OCI-LY1 (cell line): ENCODE measurements at regions not wholly inside any gene's neighbourhood (a gene's known extent, or its start where the extent isn't known, plus 50 kb on each side); places are given as distances from the start of the nearest gene placed in this dataset.

ENCODE experiments used
- H2AFZ ChIP-seq: fragments of 200-600 bp; sonication (generic), shearing (Covaris generic); 2 replicates; pipeline ENCODE4 v1.6.0; 2014; ENCODE audit warnings: antibody characterized with exemption, mild to moderate bottlenecking, low read length
- H3F3A ChIP-seq: fragments of 200-600 bp; sonication (generic), shearing (Covaris generic); 2 replicates; pipeline ENCODE4 v1.6.0; 2014; ENCODE audit warnings: mild to moderate bottlenecking, antibody characterized with exemption, low read length, moderate library complexity; ENCODE audit not compliant: insufficient read depth
- H3K27ac ChIP-seq: fragments of 200-600 bp; sonication (generic); 2 replicates; pipeline ENCODE4 v1.5.1; 2014; ENCODE audit warnings: low read length, mixed run types, mild to moderate bottlenecking, low read depth; ENCODE audit not compliant: poor library complexity, severe bottlenecking
- H3K27me3 ChIP-seq: fragments of 200-600 bp; sonication (generic); 2 replicates; pipeline ENCODE4 v1.6.0; 2014; ENCODE audit warnings: antibody characterized with exemption, mild to moderate bottlenecking, low read length, moderate library complexity; ENCODE audit not compliant: insufficient read depth
- H3K36me3 ChIP-seq: fragments of 200-600 bp; sonication (generic); 2 replicates; pipeline ENCODE4 v1.6.1; 2014; ENCODE audit warnings: mild to moderate bottlenecking, antibody characterized with exemption, low read length, moderate library complexity, mixed read lengths; ENCODE audit not compliant: insufficient read depth
- H3K4me1 ChIP-seq: fragments of 200-600 bp; sonication (generic); 2 replicates; pipeline ENCODE4 v1.5.1; 2014; ENCODE audit warnings: mild to moderate bottlenecking, low read length, moderate library complexity; ENCODE audit not compliant: insufficient read depth, severe bottlenecking
- H3K4me2 ChIP-seq: fragments of 200-600 bp; sonication (generic), shearing (Covaris generic); 2 replicates; pipeline ENCODE4 v1.6.1; 2014; ENCODE audit warnings: low read length
- H3K4me3 ChIP-seq: fragments of 200-600 bp; sonication (generic); 2 replicates; pipeline ENCODE4 v1.5.1; 2014; ENCODE audit warnings: low read length, low read depth, mild to moderate bottlenecking, mixed read lengths; ENCODE audit not compliant: poor library complexity, severe bottlenecking
- H3K79me2 ChIP-seq: fragments of 200-600 bp; shearing (Covaris generic); 2 replicates; pipeline ENCODE4 v1.6.1; 2016; ENCODE audit warnings: mixed run types, low read length, mixed read lengths; ENCODE audit not compliant: insufficient read depth
- H3K9ac ChIP-seq: fragments of 200-600 bp; sonication (generic), shearing (Covaris generic); 2 replicates; pipeline ENCODE4 v1.6.1; 2014; ENCODE audit warnings: mild to moderate bottlenecking, low read length, mixed read lengths
- H3K9me2 ChIP-seq: fragments of 200-600 bp; sonication (generic), shearing (Covaris generic); 2 replicates; pipeline ENCODE4 v1.6.1; 2014; ENCODE audit warnings: low read depth, mild to moderate bottlenecking, low read length, mixed read lengths
- H3K9me3 ChIP-seq: fragments of 200-600 bp; shearing (Covaris generic); 2 replicates; pipeline ENCODE4 v1.6.1; 2014; ENCODE audit warnings: low read length, mixed read lengths
- H4K20me1 ChIP-seq: fragments of 200-600 bp; sonication (generic), shearing (Covaris generic); 2 replicates; pipeline ENCODE4 v1.6.0; 2016; ENCODE audit warnings: mild to moderate bottlenecking, low read length; ENCODE audit not compliant: insufficient read depth
- EZH2 ChIP-seq: fragments of 200-600 bp; sonication (generic), shearing (Covaris generic); IDR thresholded peaks from 2 replicates; pipeline ENCODE4 v1.8.0; 2017; ENCODE audit warnings: borderline replicate concordance, mixed run types, mild to moderate bottlenecking, antibody characterized with exemption, low read length, moderate library complexity, mixed read lengths
- TF ChIP-seq, protein P1 (sequence below): fragments of 200-600 bp; sonication (generic), shearing (Covaris generic); IDR thresholded peaks from 2 replicates; pipeline ENCODE4 v1.5.1; 2017; ENCODE audit warnings: mild to moderate bottlenecking, antibody characterized with exemption, low read length, moderate library complexity, mixed read lengths

DNA sequence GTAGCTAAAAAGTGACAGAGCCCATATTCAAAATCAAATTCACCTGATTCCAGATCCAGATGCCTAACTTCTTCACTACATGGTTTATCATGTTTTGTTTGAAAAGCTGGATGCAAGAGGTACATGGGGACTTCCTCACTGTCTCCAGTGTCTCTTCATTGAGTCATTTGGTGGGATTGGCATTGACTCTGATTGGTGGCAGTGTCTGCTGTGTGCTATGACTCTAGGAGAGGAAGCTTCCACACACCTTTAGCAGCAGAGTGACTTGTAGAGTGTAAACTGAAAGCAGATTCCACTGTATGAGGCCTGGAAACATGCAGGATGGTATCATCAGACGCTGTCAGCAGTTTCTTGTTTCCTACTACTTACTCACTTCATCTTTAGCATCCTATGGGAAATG, 250.9 kb upstream of the SEMA6A start:
- Histone ChIP-seq H3K9ac (no peak overlapping the region), H3K4me1 (no peaks in the 10 kb centered on the region), H3K36me3 (no peaks in the 10 kb centered on the region), H4K20me1 (no peaks in the 10 kb centered on the region), H3F3A (no peaks in the 10 kb centered on the region), H3K27ac (no peak overlapping the region), H3K9me2 (no peaks in the 10 kb centered on the region), H3K4me2 (no peak overlapping the region), H3K27me3 (no peaks in the 10 kb centered on the region), H3K79me2 (no peaks in the 10 kb centered on the region), H3K4me3 (no peak overlapping the region), H2AFZ (no peak overlapping the region), H3K9me3 (no peaks in the 10 kb centered on the region)
- TF ChIP-seq, protein P1, sequence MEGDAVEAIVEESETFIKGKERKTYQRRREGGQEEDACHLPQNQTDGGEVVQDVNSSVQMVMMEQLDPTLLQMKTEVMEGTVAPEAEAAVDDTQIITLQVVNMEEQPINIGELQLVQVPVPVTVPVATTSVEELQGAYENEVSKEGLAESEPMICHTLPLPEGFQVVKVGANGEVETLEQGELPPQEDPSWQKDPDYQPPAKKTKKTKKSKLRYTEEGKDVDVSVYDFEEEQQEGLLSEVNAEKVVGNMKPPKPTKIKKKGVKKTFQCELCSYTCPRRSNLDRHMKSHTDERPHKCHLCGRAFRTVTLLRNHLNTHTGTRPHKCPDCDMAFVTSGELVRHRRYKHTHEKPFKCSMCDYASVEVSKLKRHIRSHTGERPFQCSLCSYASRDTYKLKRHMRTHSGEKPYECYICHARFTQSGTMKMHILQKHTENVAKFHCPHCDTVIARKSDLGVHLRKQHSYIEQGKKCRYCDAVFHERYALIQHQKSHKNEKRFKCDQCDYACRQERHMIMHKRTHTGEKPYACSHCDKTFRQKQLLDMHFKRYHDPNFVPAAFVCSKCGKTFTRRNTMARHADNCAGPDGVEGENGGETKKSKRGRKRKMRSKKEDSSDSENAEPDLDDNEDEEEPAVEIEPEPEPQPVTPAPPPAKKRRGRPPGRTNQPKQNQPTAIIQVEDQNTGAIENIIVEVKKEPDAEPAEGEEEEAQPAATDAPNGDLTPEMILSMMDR, result no peak
- no peak for TF ChIP-seq EZH2

DNA sequence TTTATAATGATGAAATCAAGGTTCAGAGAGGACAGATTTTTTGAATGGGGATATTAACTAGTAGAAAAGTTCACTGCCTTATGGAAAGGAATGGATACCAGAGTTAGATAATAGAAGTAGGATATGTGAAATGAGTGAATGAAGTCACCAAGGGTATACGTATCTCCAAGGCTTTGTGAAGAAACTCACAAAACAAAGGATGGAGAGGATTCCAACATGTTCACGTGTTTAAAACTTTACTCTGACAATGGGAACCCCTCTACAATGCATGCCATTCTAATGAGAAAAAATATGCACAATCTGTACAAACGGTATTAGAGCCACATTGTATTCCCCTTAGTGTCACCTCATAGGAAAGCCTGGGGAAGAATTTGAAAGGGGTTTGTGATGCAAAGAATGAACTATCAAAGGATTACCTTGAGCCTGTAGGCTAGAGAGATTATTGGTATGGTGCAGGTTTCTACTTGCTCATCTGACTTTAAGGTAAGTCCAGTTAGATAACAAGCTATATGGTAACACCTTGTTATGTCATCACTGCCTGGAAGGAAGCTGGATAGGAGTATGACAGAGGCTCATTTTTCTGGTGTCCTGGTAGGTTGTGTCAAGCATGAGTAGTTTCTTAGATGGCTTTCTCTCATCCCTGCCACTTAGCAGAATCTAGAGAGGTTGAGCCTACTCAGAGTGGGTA, 250.3 kb upstream of the SEMA6A start:
- H3F3A ChIP-seq, result no peaks in the 10 kb centered on the region
- H3K4me2 ChIP-seq, result no peak overlapping the region
- no peaks in the 10 kb centered on the region for H3K9me2 ChIP-seq
- H3K36me3 ChIP-seq, result no peaks in the 10 kb centered on the region
- no peaks in the 10 kb centered on the region for H3K27me3 ChIP-seq
- H3K4me3 ChIP-seq, result no peak overlapping the region
- TF ChIP-seq, protein P1, result no peak
- no peak for TF ChIP-seq EZH2
- no peaks in the 10 kb centered on the region for H3K4me1 ChIP-seq
- H2AFZ ChIP-seq, result no peak overlapping the region
- H3K9me3 ChIP-seq, result no peaks in the 10 kb centered on the region
- no peak overlapping the region for H3K9ac ChIP-seq
- H3K79me2 ChIP-seq, result no peaks in the 10 kb centered on the region
- H3K27ac ChIP-seq, result no peak overlapping the region
- H4K20me1 ChIP-seq, result no peaks in the 10 kb centered on the region

DNA sequence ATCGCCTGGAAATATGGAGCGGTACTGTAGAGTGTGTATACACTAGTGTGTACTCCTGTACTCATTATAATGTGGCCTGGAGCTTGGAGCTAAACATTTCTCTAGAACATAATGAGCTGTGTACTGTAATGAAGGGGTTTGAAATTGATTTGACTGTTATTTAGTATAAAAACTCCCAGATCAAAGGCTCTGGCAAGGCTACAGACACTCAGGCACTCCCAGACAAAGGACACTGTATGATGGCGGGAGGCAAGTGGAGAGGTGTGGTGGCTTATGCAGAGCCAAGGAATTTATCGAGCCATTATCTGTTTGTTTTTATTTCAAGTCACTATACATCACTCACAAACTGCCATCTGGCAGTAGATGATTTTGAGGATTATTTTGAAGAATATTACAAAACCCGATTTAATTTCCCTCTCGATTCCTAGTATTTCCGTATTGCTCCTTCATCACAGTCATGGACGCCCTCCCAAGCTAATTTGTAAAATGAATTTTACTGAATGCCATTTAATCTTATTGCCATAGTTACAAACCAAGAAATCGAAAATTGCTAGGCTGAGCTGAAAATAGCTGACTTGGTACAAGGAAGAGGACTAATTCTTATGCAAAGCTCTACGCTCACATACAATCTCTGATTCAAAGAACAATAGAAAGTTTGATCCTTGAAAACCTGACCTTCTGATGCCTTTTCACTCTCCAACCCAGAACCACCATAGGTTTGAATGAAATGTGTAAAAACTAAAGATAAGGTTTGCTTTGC, 240.2 kb upstream of the SEMA6A start:
- H3K36me3 ChIP-seq, result no peaks in the 10 kb centered on the region
- no peaks in the 10 kb centered on the region for H3K27me3 ChIP-seq
- H3K9ac ChIP-seq, result no peak overlapping the region
- H3F3A ChIP-seq, result no peaks in the 10 kb centered on the region
- H3K4me2 ChIP-seq, result no peak overlapping the region
- no peak overlapping the region for H3K4me3 ChIP-seq
- no peaks in the 10 kb centered on the region for H4K20me1 ChIP-seq
- no peaks in the 10 kb centered on the region for H3K9me3 ChIP-seq
- H3K9me2 ChIP-seq, result no peaks in the 10 kb centered on the region
- H3K4me1 ChIP-seq, result no peaks in the 10 kb centered on the region
- H3K79me2 ChIP-seq, result no peaks in the 10 kb centered on the region
- H3K27ac ChIP-seq, result no peak overlapping the region
- H2AFZ ChIP-seq, result no peak overlapping the region
- TF ChIP-seq, protein P1, result no peak
- TF ChIP-seq EZH2, result no peak
